ENCODE measurements at regions not wholly inside any gene's neighbourhood (a gene's known extent, or its start where the extent isn't known, plus 50 kb on each side); places are given as distances from the start of the nearest gene placed in this dataset.
"Not testable (repeated sequence)": the region's sequence is repeated elsewhere in the genome, so short reads cannot be mapped to it uniquely, and the experiment has no call there.

DNA sequence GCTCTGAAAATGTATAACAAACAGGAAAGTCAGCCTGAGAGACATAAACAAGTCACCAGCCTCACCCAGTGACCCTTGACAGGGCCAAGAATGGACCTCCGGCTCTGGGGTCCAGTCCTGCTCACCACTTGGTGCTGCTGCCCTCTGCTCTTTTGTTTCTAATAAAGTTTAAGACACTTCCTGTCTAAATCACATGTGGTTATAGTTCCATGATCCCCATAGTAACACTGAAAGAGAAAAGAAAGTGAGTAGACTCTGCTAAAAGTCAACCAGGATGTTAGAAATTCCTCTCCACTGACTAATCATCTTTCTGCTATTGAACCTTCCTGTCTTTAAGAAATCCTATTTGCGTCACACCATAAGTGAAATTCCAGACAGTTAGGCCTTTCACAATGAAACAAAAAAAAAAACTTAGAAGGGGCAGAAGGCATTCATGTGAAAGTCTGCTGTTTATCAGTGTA is 179.2 kb upstream of the BET1 start:
- Histone ChIP-seq H4K20me1 (ENCODE audit: insufficient read depth, poor library complexity, severe bottlenecking) (no peaks in the 10 kb centered on the region), H3K9me2 (replicated peaks; ENCODE audit: insufficient read depth) (no peaks in the 10 kb centered on the region), H2AFZ (no peak overlapping the region), H3K4me3 (no peak overlapping the region), H3K4me1 (ENCODE audit: insufficient read depth) (peaks cover 11% of the 10 kb centered on the region), H3K4me2 (peak overlapping the region; percentile 30), H3K27ac (peak overlapping the region; percentile 84), H3K9me3 (ENCODE audit: low read depth) (no peaks in the 10 kb centered on the region), H3K79me2 (no peaks in the 10 kb centered on the region), H3K36me3 (replicated peaks; ENCODE audit: insufficient read depth, low read depth) (no peaks in the 10 kb centered on the region), H3K27me3 (no peaks in the 10 kb centered on the region)
- 22% methylated on average over 2 of the region's 2 CpGs for WGBS (ENCODE audit: low lambda C conversion rate, missing lambda C conversion rate)
- TF ChIP-seq EZH2 (IDR thresholded peaks at IDR 0.05; ENCODE audit: borderline replicate concordance) (no peak), EZH2phosphoT487 (IDR thresholded peaks at IDR 0.05; ENCODE audit: low read depth, severe bottlenecking, unreplicated experiment) (no peak)
- TF ChIP-seq, protein P1, sequence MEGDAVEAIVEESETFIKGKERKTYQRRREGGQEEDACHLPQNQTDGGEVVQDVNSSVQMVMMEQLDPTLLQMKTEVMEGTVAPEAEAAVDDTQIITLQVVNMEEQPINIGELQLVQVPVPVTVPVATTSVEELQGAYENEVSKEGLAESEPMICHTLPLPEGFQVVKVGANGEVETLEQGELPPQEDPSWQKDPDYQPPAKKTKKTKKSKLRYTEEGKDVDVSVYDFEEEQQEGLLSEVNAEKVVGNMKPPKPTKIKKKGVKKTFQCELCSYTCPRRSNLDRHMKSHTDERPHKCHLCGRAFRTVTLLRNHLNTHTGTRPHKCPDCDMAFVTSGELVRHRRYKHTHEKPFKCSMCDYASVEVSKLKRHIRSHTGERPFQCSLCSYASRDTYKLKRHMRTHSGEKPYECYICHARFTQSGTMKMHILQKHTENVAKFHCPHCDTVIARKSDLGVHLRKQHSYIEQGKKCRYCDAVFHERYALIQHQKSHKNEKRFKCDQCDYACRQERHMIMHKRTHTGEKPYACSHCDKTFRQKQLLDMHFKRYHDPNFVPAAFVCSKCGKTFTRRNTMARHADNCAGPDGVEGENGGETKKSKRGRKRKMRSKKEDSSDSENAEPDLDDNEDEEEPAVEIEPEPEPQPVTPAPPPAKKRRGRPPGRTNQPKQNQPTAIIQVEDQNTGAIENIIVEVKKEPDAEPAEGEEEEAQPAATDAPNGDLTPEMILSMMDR (IDR thresholded peaks at IDR 0.05; ENCODE audit: poor library complexity): no peak
- DNase-seq (ENCODE audit: low spot score): peak; percentile 72

DNA sequence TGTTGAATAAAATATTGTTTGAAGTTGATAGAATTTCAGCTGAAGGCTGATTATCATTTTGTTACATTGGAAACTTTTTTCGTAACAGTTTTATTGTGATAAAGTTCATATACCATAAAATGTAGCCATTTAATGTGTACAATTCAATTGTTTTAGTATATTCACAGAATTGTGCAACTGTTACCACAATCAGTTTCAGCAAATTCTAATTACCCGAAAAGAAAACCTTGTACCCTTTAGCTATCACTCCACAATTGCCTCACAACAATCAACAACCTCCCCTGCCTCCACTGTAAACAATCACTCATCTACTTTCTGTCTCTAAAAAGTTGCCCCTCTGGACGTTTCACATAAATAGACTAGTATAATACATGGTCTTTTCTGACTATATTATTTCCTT is 179.7 kb upstream of the BET1 start:
- Histone ChIP-seq H3K27me3 (no peaks in the 10 kb centered on the region), H3K36me3 (replicated peaks; ENCODE audit: insufficient read depth, low read depth) (no peaks in the 10 kb centered on the region), H3K9me3 (ENCODE audit: low read depth) (no peaks in the 10 kb centered on the region), H3K4me2 (no peak overlapping the region), H3K9me2 (replicated peaks; ENCODE audit: insufficient read depth) (no peaks in the 10 kb centered on the region), H3K4me1 (ENCODE audit: insufficient read depth) (peaks cover 11% of the 10 kb centered on the region), H2AFZ (no peak overlapping the region), H4K20me1 (ENCODE audit: insufficient read depth, poor library complexity, severe bottlenecking) (no peaks in the 10 kb centered on the region), H3K4me3 (no peak overlapping the region), H3K79me2 (no peaks in the 10 kb centered on the region), H3K27ac (peak overlapping the region; percentile 63)
- DNase-seq (ENCODE audit: low spot score): no peak
- TF ChIP-seq EZH2phosphoT487 (IDR thresholded peaks at IDR 0.05; ENCODE audit: low read depth, severe bottlenecking, unreplicated experiment): no peak
- TF ChIP-seq, protein P1 (IDR thresholded peaks at IDR 0.05; ENCODE audit: poor library complexity): no peak
- TF ChIP-seq EZH2 (IDR thresholded peaks at IDR 0.05; ENCODE audit: borderline replicate concordance): no peak
- WGBS (ENCODE audit: low lambda C conversion rate, missing lambda C conversion rate): 72% methylated on average over 3 of the region's 3 CpGs

GRCh38 chr7:94188350-94188749 is 184.2 kb upstream of the BET1 start:
- H3K4me2 ChIP-seq: no peak overlapping the region
- no peak overlapping the region for H3K4me3 ChIP-seq
- no peaks in the 10 kb centered on the region for H3K9me2 ChIP-seq (replicated peaks; ENCODE audit: insufficient read depth)
- DNase-seq (ENCODE audit: low spot score): no peak
- H3K79me2 ChIP-seq: no peaks in the 10 kb centered on the region
- H4K20me1 ChIP-seq (ENCODE audit: insufficient read depth, poor library complexity, severe bottlenecking): no peaks in the 10 kb centered on the region
- no peak overlapping the region for H2AFZ ChIP-seq
- no peaks in the 10 kb centered on the region for H3K9me3 ChIP-seq (ENCODE audit: low read depth)
- H3K27me3 ChIP-seq: no peaks in the 10 kb centered on the region
- WGBS (ENCODE audit: low lambda C conversion rate, missing lambda C conversion rate): 100% methylated on average over 2 of the region's 2 CpGs
- H3K27ac ChIP-seq: no peak overlapping the region
- peaks cover 4% of the 10 kb centered on the region for H3K4me1 ChIP-seq (ENCODE audit: insufficient read depth)
- TF ChIP-seq EZH2phosphoT487 (IDR thresholded peaks at IDR 0.05; ENCODE audit: low read depth, severe bottlenecking, unreplicated experiment) (no peak), EZH2 (IDR thresholded peaks at IDR 0.05; ENCODE audit: borderline replicate concordance) (no peak)
- TF ChIP-seq, protein P1 (IDR thresholded peaks at IDR 0.05; ENCODE audit: poor library complexity): no peak
- H3K36me3 ChIP-seq (replicated peaks; ENCODE audit: insufficient read depth, low read depth): no peaks in the 10 kb centered on the region

DNA sequence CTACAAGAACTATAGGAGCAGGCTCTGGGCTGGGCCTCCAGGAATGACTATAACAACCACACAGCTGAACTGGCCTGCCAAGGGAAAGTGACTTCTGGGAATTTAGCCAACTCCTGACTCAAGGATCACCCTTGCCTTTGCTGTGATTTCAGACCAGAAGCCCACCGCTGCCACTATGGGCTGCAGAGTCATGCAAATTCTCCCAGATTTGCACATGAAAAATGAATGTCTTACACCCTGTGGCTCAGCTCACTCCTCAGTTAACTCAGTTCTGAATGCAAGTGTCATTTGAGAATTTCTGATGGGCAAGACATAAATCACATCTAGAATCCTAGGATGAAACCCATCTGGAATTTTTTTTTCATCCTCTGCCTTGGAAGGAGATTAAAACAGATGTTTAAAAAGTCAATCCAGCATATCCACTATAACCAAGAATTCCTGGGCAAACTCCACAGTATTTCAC is 186.5 kb upstream of the BET1 start:
- Histone ChIP-seq H4K20me1 (ENCODE audit: insufficient read depth, poor library complexity, severe bottlenecking) (no peaks in the 10 kb centered on the region), H3K4me2 (no peak overlapping the region), H3K27me3 (no peaks in the 10 kb centered on the region), H3K4me1 (ENCODE audit: insufficient read depth) (no peaks in the 10 kb centered on the region), H3K4me3 (no peak overlapping the region), H3K27ac (no peak overlapping the region), H3K79me2 (no peaks in the 10 kb centered on the region), H3K9me2 (replicated peaks; ENCODE audit: insufficient read depth) (no peaks in the 10 kb centered on the region), H3K36me3 (replicated peaks; ENCODE audit: insufficient read depth, low read depth) (no peaks in the 10 kb centered on the region), H2AFZ (no peak overlapping the region), H3K9me3 (ENCODE audit: low read depth) (no peaks in the 10 kb centered on the region)
- peak; percentile 50 for DNase-seq (ENCODE audit: low spot score)
- 0% methylated on average over 1 of the region's 1 CpG for WGBS (ENCODE audit: low lambda C conversion rate, missing lambda C conversion rate)
- TF ChIP-seq, protein P1 (IDR thresholded peaks at IDR 0.05; ENCODE audit: poor library complexity): no peak
- no peak for TF ChIP-seq EZH2 (IDR thresholded peaks at IDR 0.05; ENCODE audit: borderline replicate concordance)
- TF ChIP-seq EZH2phosphoT487 (IDR thresholded peaks at IDR 0.05; ENCODE audit: low read depth, severe bottlenecking, unreplicated experiment): no peak

GRCh38 chr7:94194426-94194825 is 190.3 kb upstream of the BET1 start:
- not testable (repeated sequence) for H3K27me3 ChIP-seq; H4K20me1 ChIP-seq (ENCODE audit: insufficient read depth, poor library complexity, severe bottlenecking); H3K4me1 ChIP-seq (ENCODE audit: insufficient read depth); H3K79me2 ChIP-seq; H3K9me2 ChIP-seq (replicated peaks; ENCODE audit: insufficient read depth); H2AFZ ChIP-seq; H3K36me3 ChIP-seq (replicated peaks; ENCODE audit: insufficient read depth, low read depth); H3K4me2 ChIP-seq; DNase-seq (ENCODE audit: low spot score); H3K9me3 ChIP-seq (ENCODE audit: low read depth); H3K4me3 ChIP-seq; H3K27ac ChIP-seq
- 93% methylated on average over 3 of the region's 3 CpGs for WGBS (ENCODE audit: low lambda C conversion rate, missing lambda C conversion rate)

All from hepatocyte (in vitro differentiated cells).